ENCODE measurements at regions not wholly inside any gene's neighbourhood (a gene's known extent, or its start where the extent isn't known, plus 50 kb on each side); places are given as distances from the start of the nearest gene placed in this dataset.

DNA sequence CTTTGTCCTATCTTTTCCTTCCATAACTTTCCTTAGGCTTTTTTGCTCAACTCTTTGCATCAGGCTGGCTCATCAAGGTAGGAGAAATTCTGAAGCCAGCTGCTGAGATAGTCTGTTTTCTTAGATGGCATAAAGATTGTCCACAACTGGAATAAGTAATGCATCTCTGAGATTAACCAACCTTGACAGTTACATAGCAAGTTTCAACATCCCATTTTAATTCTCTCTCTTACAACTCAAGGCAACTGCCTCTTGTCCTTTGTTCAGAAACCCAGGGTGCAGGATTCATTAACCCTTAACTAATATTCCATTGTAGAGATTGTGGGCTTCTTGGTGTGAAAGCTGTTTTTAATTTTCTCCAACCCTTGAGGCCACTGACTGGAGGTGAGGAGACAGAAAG lies 239.2 kb downstream of the LACC1 start:
- no peak overlapping the region for H3K4me3 ChIP-seq
- TF ChIP-seq POLR2AphosphoS5 (IDR thresholded peaks at IDR 0.05) (no peak), EP300 (IDR thresholded peaks at IDR 0.05; ENCODE audit: low read depth) (no peak), POLR2A (IDR thresholded peaks at IDR 0.05) (no peak)
- TF ChIP-seq, protein P1, sequence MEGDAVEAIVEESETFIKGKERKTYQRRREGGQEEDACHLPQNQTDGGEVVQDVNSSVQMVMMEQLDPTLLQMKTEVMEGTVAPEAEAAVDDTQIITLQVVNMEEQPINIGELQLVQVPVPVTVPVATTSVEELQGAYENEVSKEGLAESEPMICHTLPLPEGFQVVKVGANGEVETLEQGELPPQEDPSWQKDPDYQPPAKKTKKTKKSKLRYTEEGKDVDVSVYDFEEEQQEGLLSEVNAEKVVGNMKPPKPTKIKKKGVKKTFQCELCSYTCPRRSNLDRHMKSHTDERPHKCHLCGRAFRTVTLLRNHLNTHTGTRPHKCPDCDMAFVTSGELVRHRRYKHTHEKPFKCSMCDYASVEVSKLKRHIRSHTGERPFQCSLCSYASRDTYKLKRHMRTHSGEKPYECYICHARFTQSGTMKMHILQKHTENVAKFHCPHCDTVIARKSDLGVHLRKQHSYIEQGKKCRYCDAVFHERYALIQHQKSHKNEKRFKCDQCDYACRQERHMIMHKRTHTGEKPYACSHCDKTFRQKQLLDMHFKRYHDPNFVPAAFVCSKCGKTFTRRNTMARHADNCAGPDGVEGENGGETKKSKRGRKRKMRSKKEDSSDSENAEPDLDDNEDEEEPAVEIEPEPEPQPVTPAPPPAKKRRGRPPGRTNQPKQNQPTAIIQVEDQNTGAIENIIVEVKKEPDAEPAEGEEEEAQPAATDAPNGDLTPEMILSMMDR (IDR thresholded peaks at IDR 0.05) = no peak
- no peak for DNase-seq
- peaks cover 0 to 9% of the 10 kb centered on the region in 2 donors for H3K9me3 ChIP-seq
- H3K27ac ChIP-seq = no peak overlapping the region
- intact Hi-C loops (cut with DNase I; ENCODE audit: low total_unique reads) = no loop called here
- no peaks in the 10 kb centered on the region for H3K36me3 ChIP-seq
- in situ Hi-C loops (cut with MboI; ENCODE audit: low pct_ligation_motif_present in 1 of 4, low pct_unique_long_range_greater_than_20kb in 1 of 4, low sequenced_read_pairs in 3 of 4) = no loop called here
- peaks cover 0 to 19% (median 9%) of the 10 kb centered on the region in 4 donors for H3K4me1 ChIP-seq
- no peaks in the 10 kb centered on the region for H3K27me3 ChIP-seq

DNA sequence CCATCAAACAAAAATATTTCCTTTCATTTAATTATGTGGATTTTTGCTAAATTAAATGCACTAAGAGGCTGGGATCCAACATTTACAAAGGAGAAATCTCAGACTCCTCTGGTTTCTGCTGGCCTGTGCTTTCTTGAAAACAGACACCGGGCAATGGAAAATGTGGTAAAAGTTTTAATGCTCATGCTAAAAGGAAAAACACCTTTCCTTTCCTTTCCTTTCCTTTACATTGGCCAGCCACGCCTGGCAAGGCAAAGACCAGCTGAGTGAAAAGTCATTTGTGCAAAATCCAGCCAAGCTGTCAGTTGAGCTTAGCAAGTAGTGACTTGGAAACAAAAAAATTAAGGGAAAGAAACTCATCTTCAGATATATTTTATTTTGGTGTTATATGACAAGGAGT lies 240.3 kb downstream of the LACC1 start:
- no peak overlapping the region for H3K27ac ChIP-seq
- no peak for DNase-seq
- 48 to 49% methylated on average over 2 of the region's 2 CpGs for WGBS, 2 donors (ENCODE audit: low coverage in 1 of 2)
- H3K36me3 ChIP-seq = no peaks in the 10 kb centered on the region
- intact Hi-C loops (cut with DNase I; ENCODE audit: low total_unique reads) = no loop called here
- peaks cover 0 to 9% of the 10 kb centered on the region in 2 donors for H3K9me3 ChIP-seq
- H3K4me3 ChIP-seq = no peak overlapping the region
- TF ChIP-seq POLR2AphosphoS5 (IDR thresholded peaks at IDR 0.05) (no peak), EP300 (IDR thresholded peaks at IDR 0.05; ENCODE audit: low read depth) (no peak), POLR2A (IDR thresholded peaks at IDR 0.05) (no peak)
- TF ChIP-seq, protein P1 (IDR thresholded peaks at IDR 0.05) = no peak
- in situ Hi-C loops (cut with MboI; ENCODE audit: low pct_ligation_motif_present in 1 of 4, low pct_unique_long_range_greater_than_20kb in 1 of 4, low sequenced_read_pairs in 3 of 4) = no loop called here
- peaks cover 0 to 19% (median 9%) of the 10 kb centered on the region in 4 donors for H3K4me1 ChIP-seq
- H3K27me3 ChIP-seq = no peaks in the 10 kb centered on the region

DNA sequence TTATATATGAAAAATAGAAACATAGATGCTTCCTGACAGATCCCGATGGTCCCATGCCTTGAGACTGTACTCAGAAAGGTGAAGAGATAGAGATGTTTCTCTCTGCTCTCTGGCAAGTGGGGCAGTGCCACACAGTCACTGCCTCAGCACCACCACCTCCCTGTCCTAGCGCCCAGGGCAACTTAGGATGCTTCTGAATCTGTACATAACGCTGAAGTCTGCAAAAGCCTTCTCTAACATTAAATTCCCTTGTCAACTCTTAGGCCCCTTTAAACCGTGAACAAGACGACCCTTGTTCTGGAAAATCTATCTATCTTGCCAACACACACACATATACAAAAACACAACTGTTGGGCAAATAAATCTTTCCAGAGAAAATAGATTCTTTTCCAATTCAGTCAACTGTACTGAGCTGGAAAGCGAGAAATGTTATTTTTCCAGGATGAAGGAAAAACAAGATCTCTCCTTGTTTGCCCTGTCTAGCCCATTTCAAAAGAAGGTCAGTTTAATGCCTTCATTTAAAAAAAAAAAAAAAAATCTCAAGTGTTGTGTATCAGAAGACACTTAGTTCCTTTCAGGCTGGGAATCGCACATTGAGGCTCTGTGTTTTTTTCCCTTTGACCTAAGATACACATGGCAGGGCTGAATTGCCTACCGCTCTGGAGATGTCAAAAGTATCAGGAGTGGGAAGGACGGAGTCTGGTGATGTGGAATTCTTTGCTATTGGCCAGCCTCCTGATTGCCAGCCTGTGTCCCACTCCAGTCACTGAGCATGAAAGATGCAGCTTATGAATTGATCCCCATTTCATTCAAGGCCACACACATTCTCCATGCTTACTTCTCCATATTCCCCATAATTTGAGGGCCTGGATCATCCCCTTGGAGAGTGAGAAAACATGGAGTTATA lies 241.4 kb downstream of the LACC1 start:
- DNase-seq = no peak
- Histone ChIP-seq H3K9me3 (peaks cover 0 to 9% of the 10 kb centered on the region in 2 donors), H3K27ac (no peak overlapping the region), H3K27me3 (no peaks in the 10 kb centered on the region), H3K4me3 (no peak overlapping the region), H3K36me3 (no peaks in the 10 kb centered on the region), H3K4me1 (peaks cover 0 to 22% (median 9%) of the 10 kb centered on the region in 4 donors)
- intact Hi-C loops (cut with DNase I; ENCODE audit: low total_unique reads) (no loop called here), in situ Hi-C loops (cut with MboI; ENCODE audit: low pct_ligation_motif_present in 1 of 4, low pct_unique_long_range_greater_than_20kb in 1 of 4, low sequenced_read_pairs in 3 of 4) (no loop called here)
- TF ChIP-seq POLR2AphosphoS5 (IDR thresholded peaks at IDR 0.05) (no peak), EP300 (IDR thresholded peaks at IDR 0.05; ENCODE audit: low read depth) (no peak), POLR2A (IDR thresholded peaks at IDR 0.05) (no peak)
- TF ChIP-seq, protein P1 (IDR thresholded peaks at IDR 0.05) = no peak
- 80 to 87% methylated on average over 6 to 9 of the region's 9 CpGs for WGBS, 2 donors (ENCODE audit: low coverage in 1 of 2)

DNA sequence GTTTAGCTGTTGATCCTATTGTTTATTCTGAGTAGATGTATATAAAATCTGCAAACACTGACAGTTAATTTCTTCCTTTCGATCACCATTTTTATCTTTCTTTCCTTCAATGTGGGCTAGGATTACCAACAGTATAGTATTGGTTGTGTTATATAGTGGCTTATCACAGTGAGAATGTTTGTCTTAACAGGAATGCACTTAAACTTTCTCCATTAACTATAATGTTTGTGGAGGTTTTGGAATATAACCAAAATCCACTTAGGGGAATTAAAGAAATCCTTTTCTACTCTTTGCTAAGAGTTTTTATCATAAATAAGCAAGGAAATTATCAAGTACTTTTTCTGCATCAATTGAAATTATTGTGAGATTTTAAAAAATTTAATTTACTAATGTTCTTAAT lies 244.6 kb downstream of the LACC1 start:
- Histone ChIP-seq H3K4me3 (no peak overlapping the region), H3K4me1 (peaks cover 0 to 6% (median 1%) of the 10 kb centered on the region in 4 donors), H3K27ac (no peak overlapping the region), H3K27me3 (no peaks in the 10 kb centered on the region), H3K36me3 (no peaks in the 10 kb centered on the region), H3K9me3 (peaks cover 0 to 9% of the 10 kb centered on the region in 2 donors)
- 70 to 78% methylated on average over 1 of the region's 1 CpG for WGBS, 2 donors (ENCODE audit: low coverage in 1 of 2)
- intact Hi-C loops (cut with DNase I; ENCODE audit: low total_unique reads) (no loop called here), in situ Hi-C loops (cut with MboI; ENCODE audit: low pct_ligation_motif_present in 1 of 4, low pct_unique_long_range_greater_than_20kb in 1 of 4, low sequenced_read_pairs in 3 of 4) (no loop called here)
- TF ChIP-seq POLR2AphosphoS5 (IDR thresholded peaks at IDR 0.05) (no peak), EP300 (IDR thresholded peaks at IDR 0.05; ENCODE audit: low read depth) (no peak), POLR2A (IDR thresholded peaks at IDR 0.05) (no peak)
- TF ChIP-seq, protein P1 (IDR thresholded peaks at IDR 0.05) = no peak
- no peak for DNase-seq

Measured in transverse colon (tissue), 4 donors.